ENCODE measurements at regions not wholly inside any gene's neighbourhood (a gene's known extent, or its start where the extent isn't known, plus 50 kb on each side); places are given as distances from the start of the nearest gene placed in this dataset.
"Not testable (repeated sequence)": the region's sequence is repeated elsewhere in the genome, so short reads cannot be mapped to it uniquely, and the experiment has no call there.

- no peak for DNase-seq (ENCODE audit: low read depth)
These were observed 181.4 kb upstream of the TUBA3C start for GRCh38 chr13:19362946-19363510.

GRCh38 chr13:19359697-19360096, 178.1 kb upstream of the TUBA3C start:
- DNase-seq (ENCODE audit: low read depth): not testable (repeated sequence)

- peak; percentile 2 for DNase-seq (ENCODE audit: low read depth)
These were observed 164.3 kb upstream of the TUBA3C start for GRCh38 chr13:19345916-19346422.

- DNase-seq (ENCODE audit: low read depth): no peak
These were observed 163.5 kb upstream of the TUBA3C start for GRCh38 chr13:19345158-19345557.

GRCh38 chr13:19344585-19345120, 163.0 kb upstream of the TUBA3C start:
- DNase-seq (ENCODE audit: low read depth): not testable (repeated sequence)

- no peak for DNase-seq (ENCODE audit: low read depth)
These were observed 150.8 kb upstream of the TUBA3C start for GRCh38 chr13:19332378-19332777.

GRCh38 chr13:19329365-19329764, 147.7 kb upstream of the TUBA3C start:
- no peak for DNase-seq (ENCODE audit: low read depth)

GRCh38 chr13:19324325-19324724, 142.7 kb upstream of the TUBA3C start:
- no peak for DNase-seq (ENCODE audit: low read depth)

- no peak for DNase-seq (ENCODE audit: low read depth)
These were observed 139.6 kb upstream of the TUBA3C start for GRCh38 chr13:19321222-19321621.

- DNase-seq (ENCODE audit: low read depth): no peak
These were observed 123.8 kb upstream of the TUBA3C start for GRCh38 chr13:19305434-19305833.

- no peak for DNase-seq (ENCODE audit: low read depth)
These were observed 107.6 kb upstream of the TUBA3C start for GRCh38 chr13:19289180-19289579.

GRCh38 chr13:19283836-19284235, 102.2 kb upstream of the TUBA3C start:
- DNase-seq (ENCODE audit: low read depth): no peak

GRCh38 chr13:19268331-19268730, 86.7 kb upstream of the TUBA3C start:
- no peak for DNase-seq (ENCODE audit: low read depth)

GRCh38 chr13:19267746-19268145, 86.1 kb upstream of the TUBA3C start:
- no peak for DNase-seq (ENCODE audit: low read depth)

- peak; percentile 7 for DNase-seq (ENCODE audit: low read depth)
These were observed 85.4 kb upstream of the TUBA3C start for GRCh38 chr13:19266979-19267378.

GRCh38 chr13:19264711-19265110, 83.1 kb upstream of the TUBA3C start:
- DNase-seq (ENCODE audit: low read depth): no peak

- DNase-seq (ENCODE audit: low read depth): no peak
These were observed 70.8 kb upstream of the TUBA3C start for GRCh38 chr13:19252381-19252780.

- no peak for DNase-seq (ENCODE audit: low read depth)
These were observed 57.7 kb upstream of the TUBA3C start for GRCh38 chr13:19239114-19239860.

Measured in HT1080 (cell line).